Mucosa of descending colon (tissue), 3 donors: ENCODE measurements at regions not wholly inside any gene's neighbourhood (a gene's known extent, or its start where the extent isn't known, plus 50 kb on each side); places are given as distances from the start of the nearest gene placed in this dataset.

Experiments
- ATAC-seq: fragments of 200-7000 bp; cut with Tn5 transposase; one replicate; pipeline ENCODE4 v1.9.1; 2020; ENCODE audit warnings: mild to moderate bottlenecking, moderate library complexity
- DNase-seq, 3 donors: peaks; one replicate each; pipeline ENCODE4 v3.0.0-alpha.2; 2020
- H3K36me3 ChIP-seq: fragments of 200-600 bp; one replicate; pipeline ENCODE4 v1.8.0; 2021; ENCODE audit warnings: low read depth, mild to moderate bottlenecking
- H3K4me1 ChIP-seq: fragments of 200-600 bp; one replicate; pipeline ENCODE4 v1.8.0; 2021; ENCODE audit warnings: low read depth, mild to moderate bottlenecking
- H3K4me3 ChIP-seq: fragments of 200-600 bp; one replicate; pipeline ENCODE4 v1.8.0; 2021; ENCODE audit warnings: mild to moderate bottlenecking
- H3K9me3 ChIP-seq: fragments of 200-600 bp; one replicate; pipeline ENCODE4 v1.8.0; 2021; ENCODE audit warnings: mild to moderate bottlenecking
- CTCF ChIP-seq: fragments of 200-600 bp; IDR thresholded peaks from one replicate; pipeline ENCODE4 v1.8.0; 2022; ENCODE audit warnings: antibody characterized with exemption, mild to moderate bottlenecking
- intact Hi-C, 2 donors: fragments of 100-400 bp; cut with DNase I in 1 of 2; cut with micrococcal nuclease in 1 of 2; formaldehyde crosslinking; loops; one replicate each; pipeline versions ENCODE4 v1.11.0 to v1.11.1; 2022; cut with DNase I, micrococcal nuclease
- donor health status: DM: no; HTN: no; CAD: no; lungs with moderate emphysema.
- donor health status: DM: no; HTN: no; CAD: no.
- donor health status: DM: no; HTN: yes; CAD: no.

- no peak for TF ChIP-seq CTCF
- H3K9me3 ChIP-seq: no peaks in the 10 kb centered on the region
- ATAC-seq (no peak), DNase-seq (no peak)
- no peak overlapping the region for H3K4me3 ChIP-seq
- H3K36me3 ChIP-seq: no peaks in the 10 kb centered on the region
- H3K4me1 ChIP-seq: no peaks in the 10 kb centered on the region
- intact Hi-C loops: no loop called here
These were observed 844.0 kb downstream of the TBC1D22A start for GRCh38 chr22:47606426-47606825.

- no peaks in the 10 kb centered on the region for H3K4me1 ChIP-seq
- H3K9me3 ChIP-seq: no peaks in the 10 kb centered on the region
- intact Hi-C loops: no loop called here
- ATAC-seq (no peak), DNase-seq (no peak)
- no peak overlapping the region for H3K4me3 ChIP-seq
- no peak for TF ChIP-seq CTCF
- no peaks in the 10 kb centered on the region for H3K36me3 ChIP-seq
These were observed 843.4 kb downstream of the TBC1D22A start for GRCh38 chr22:47605886-47606285.

- DNase-seq (no peak), ATAC-seq (no peak)
These were observed 843.0 kb downstream of the TBC1D22A start for GRCh38 chr22:47605441-47605840.

GRCh38 chr22:47604563-47604962 lies 842.1 kb downstream of the TBC1D22A start:
- no peaks in the 10 kb centered on the region for H3K9me3 ChIP-seq
- H3K36me3 ChIP-seq: no peaks in the 10 kb centered on the region
- H3K4me1 ChIP-seq: no peaks in the 10 kb centered on the region
- DNase-seq (no peak), ATAC-seq (no peak)
- intact Hi-C loops: no loop called here
- H3K4me3 ChIP-seq: no peak overlapping the region
- no peak for TF ChIP-seq CTCF

More at GRCh38 chr22:47605441-47605840, 843.0 kb downstream of the TBC1D22A start:
- no peak for TF ChIP-seq CTCF
- Histone ChIP-seq H3K4me3 (no peak overlapping the region), H3K9me3 (no peaks in the 10 kb centered on the region), H3K36me3 (no peaks in the 10 kb centered on the region), H3K4me1 (no peaks in the 10 kb centered on the region)
- intact Hi-C loops: no loop called here

GRCh38 chr22:47602732-47603131 lies 840.3 kb downstream of the TBC1D22A start:
- no peak for DNase-seq
- Histone ChIP-seq H3K4me3 (no peak overlapping the region), H3K9me3 (no peaks in the 10 kb centered on the region), H3K36me3 (no peaks in the 10 kb centered on the region), H3K4me1 (no peaks in the 10 kb centered on the region)
- TF ChIP-seq CTCF: no peak
- no peak for ATAC-seq
- intact Hi-C loops: no loop called here

GRCh38 chr22:47601666-47602065 lies 839.2 kb downstream of the TBC1D22A start:
- intact Hi-C loops: no loop called here
- H3K9me3 ChIP-seq: no peaks in the 10 kb centered on the region
- DNase-seq: no peak
- H3K4me1 ChIP-seq: no peaks in the 10 kb centered on the region
- TF ChIP-seq CTCF: no peak
- ATAC-seq: no peak
- no peaks in the 10 kb centered on the region for H3K36me3 ChIP-seq
- H3K4me3 ChIP-seq: no peak overlapping the region
